Thoracic aorta (tissue), 2 donors: ENCODE measurements at regions not wholly inside any gene's neighbourhood (a gene's known extent, or its start where the extent isn't known, plus 50 kb on each side); places are given as distances from the start of the nearest gene placed in this dataset.

Experiments used
- ATAC-seq: fragments of 150-250 bp; one replicate; pipeline ENCODE4 v1.8.0; 2017; ENCODE audit warnings: low read depth; ENCODE audit not compliant: insufficient number of reproducible peaks, low FRiP score
- DNase-seq: peaks from one replicate; pipeline ENCODE4 v3.0.0-alpha.2; 2020; ENCODE audit warnings: low spot score
- H3K27ac ChIP-seq, 2 donors: fragments of 200-600 bp; sonication (generic); 1 replicate in 1 of 2; 2 replicates in 1 of 2; pipeline ENCODE4 v1.5.1; 2016; ENCODE audit warnings: mild to moderate bottlenecking in 2 of 2, moderate library complexity in 2 of 2
- H3K27me3 ChIP-seq: fragments of 200-600 bp; sonication (generic); replicated peaks from 2 replicates; pipeline ENCODE4 v1.6.0; 2016; ENCODE audit warnings: mild to moderate bottlenecking; ENCODE audit not compliant: insufficient read depth
- H3K36me3 ChIP-seq: fragments of 200-600 bp; sonication (generic); one replicate; pipeline ENCODE4 v1.5.1; 2016
- H3K4me1 ChIP-seq, 2 donors: fragments of 200-600 bp; sonication (generic); 1 replicate in 1 of 2; 2 replicates in 1 of 2; pipeline versions ENCODE4 v1.5.1 to v1.6.0; 2016; ENCODE audit warnings: low read depth in 2 of 2, mild to moderate bottlenecking in 1 of 2; ENCODE audit not compliant: control insufficient read depth in 1 of 2
- H3K4me3 ChIP-seq: fragments of 200-600 bp; sonication (generic); 2 replicates; pipeline ENCODE4 v1.5.1; 2016; ENCODE audit warnings: mild to moderate bottlenecking
- H3K9me3 ChIP-seq: fragments of 200-600 bp; sonication (generic); 2 replicates; pipeline ENCODE4 v1.5.1; 2016
- TF ChIP-seq, protein P1 (sequence below): fragments of 200-600 bp; sonication (generic); IDR thresholded peaks from one replicate; pipeline ENCODE4 v1.5.1; 2019; ENCODE audit warnings: antibody characterized with exemption

DNA sequence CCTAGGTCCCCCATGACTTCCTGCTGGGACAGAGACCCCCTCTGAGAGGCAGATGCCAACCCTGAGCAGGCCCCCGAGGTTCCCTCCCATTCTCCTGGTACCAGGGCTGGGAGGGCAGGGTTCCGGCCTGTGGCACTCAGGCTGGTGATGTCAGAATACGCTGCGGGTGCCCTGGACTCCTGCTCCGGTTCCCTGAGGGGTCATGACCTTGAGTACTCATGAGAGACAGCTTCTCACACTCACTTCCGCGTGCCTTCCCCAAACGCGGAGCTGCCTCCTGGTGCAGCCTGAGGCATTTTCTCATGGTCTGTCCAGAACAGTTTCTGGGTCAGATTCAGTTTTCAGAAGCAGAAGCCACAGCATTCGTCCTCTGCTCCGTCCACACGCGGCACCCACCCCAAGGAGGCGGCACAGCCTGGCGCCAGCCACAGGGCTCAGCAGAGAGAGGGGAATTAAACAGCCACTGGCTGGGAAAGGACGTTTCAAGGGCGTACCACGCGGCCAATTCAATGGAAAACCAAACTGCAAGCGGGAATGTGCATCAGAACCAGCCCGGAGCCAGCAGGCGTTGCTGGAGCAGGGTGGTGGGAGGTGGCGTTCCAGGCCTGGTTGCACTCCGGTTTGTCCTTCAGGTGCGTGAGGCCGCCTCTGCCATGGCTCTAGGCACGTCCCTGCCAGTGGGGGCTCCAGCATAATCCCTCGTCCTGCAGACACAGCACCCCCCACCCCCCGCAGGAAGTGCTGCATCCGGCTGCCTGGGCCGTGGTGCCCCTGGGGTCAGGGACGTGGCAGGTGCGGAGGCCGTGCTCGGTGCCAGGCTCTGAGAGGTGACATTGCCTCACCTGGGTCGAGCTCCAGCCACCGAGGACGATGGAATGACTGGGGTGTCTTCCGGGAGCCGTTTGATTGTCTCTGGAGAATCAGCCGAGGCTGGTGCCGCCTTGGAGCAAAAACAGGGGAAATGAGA, 58.3 kb upstream of the BHLHE23 start:
- Histone ChIP-seq H3K27ac (no peak overlapping the region), H3K4me3 (no peak overlapping the region), H3K27me3 (no peaks in the 10 kb centered on the region), H3K4me1 (peaks cover 0 to 4% of the 10 kb centered on the region in 2 donors), H3K9me3 (no peaks in the 10 kb centered on the region), H3K36me3 (no peaks in the 10 kb centered on the region)
- ATAC-seq (no peak), DNase-seq (no peak)
- TF ChIP-seq, protein P1, sequence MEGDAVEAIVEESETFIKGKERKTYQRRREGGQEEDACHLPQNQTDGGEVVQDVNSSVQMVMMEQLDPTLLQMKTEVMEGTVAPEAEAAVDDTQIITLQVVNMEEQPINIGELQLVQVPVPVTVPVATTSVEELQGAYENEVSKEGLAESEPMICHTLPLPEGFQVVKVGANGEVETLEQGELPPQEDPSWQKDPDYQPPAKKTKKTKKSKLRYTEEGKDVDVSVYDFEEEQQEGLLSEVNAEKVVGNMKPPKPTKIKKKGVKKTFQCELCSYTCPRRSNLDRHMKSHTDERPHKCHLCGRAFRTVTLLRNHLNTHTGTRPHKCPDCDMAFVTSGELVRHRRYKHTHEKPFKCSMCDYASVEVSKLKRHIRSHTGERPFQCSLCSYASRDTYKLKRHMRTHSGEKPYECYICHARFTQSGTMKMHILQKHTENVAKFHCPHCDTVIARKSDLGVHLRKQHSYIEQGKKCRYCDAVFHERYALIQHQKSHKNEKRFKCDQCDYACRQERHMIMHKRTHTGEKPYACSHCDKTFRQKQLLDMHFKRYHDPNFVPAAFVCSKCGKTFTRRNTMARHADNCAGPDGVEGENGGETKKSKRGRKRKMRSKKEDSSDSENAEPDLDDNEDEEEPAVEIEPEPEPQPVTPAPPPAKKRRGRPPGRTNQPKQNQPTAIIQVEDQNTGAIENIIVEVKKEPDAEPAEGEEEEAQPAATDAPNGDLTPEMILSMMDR: no peak

DNA sequence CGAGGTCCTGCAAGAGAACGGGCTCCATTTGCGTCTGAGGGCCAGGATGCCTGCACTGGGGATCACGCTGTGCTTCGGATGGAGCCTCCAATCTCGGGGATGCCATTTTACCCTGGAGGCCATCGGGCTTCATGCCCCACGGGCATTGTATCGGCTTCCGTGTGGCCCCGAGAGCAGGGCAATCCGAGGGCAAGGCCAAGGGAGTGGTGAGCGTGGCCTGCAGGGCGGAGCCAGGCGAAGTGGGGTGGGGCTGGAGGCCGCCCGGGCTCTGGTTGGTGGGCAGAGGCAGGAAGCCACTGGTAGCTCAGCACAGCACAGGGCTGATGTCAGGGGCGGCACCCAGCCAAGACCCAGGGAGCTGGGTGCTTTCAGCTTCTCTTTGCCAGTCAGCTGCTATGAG, 57.5 kb upstream of the BHLHE23 start:
- peaks cover 0 to under 1% of the 10 kb centered on the region in 2 donors for H3K4me1 ChIP-seq
- no peak for DNase-seq

DNA sequence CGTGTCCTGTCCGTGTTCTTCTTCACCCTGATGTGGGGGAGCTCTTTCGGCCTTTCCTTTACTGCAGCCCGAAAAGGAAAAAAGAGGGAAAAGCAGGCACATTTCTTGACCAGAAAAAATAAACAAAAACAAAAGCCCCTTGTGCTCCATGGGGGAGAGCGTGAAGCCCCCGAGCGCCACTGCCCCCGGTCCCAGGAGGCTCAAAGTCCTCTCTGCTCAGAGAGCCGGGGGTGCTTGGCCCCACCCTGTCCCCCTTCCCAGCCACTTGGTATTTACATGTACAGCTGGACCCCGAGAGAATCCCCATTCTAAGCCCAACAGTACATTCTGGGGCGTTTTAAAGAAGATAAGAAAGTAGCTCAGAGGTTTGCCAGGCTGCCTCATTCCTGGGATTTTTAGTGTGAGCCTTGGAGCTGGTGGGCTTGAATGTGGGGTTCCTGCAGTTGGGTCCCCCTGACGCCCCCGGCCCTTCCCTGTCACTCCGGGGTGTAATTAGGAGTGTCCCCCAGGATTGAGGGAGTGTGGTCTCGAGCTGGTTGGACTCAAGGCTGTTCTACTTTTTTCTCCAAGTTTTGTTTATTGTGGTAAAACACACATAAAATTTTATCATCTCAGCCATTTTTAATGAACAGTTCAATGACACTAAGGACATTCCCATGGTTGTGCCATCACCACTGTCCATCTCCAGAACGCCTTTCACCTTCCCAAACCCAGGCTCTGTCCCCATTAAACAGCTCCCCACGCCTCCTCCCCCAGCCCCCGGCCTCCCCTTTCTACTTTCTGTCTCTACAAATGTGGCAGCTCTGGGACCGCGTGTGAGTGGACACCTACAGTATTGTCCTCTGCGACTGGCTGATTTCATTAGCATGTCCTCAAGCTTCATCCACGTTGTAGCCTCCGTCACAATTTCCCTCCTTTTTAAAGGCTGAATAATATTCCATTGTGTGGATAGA, 55.7 kb upstream of the BHLHE23 start:
- H3K4me3 ChIP-seq: no peak overlapping the region
- no peaks in the 10 kb centered on the region for H3K9me3 ChIP-seq
- no peaks in the 10 kb centered on the region for H3K36me3 ChIP-seq
- no peak for DNase-seq
- no peaks in the 10 kb centered on the region for H3K27me3 ChIP-seq
- no peak overlapping the region for H3K27ac ChIP-seq
- TF ChIP-seq, protein P1: no peak
- no peak for ATAC-seq
- no peaks in the 10 kb centered on the region for H3K4me1 ChIP-seq

More for the DNA sequence above, 57.5 kb upstream of the BHLHE23 start:
- Histone ChIP-seq H3K9me3 (no peaks in the 10 kb centered on the region), H3K27ac (no peak overlapping the region), H3K27me3 (no peaks in the 10 kb centered on the region), H3K36me3 (no peaks in the 10 kb centered on the region), H3K4me3 (no peak overlapping the region)
- TF ChIP-seq, protein P1: no peak
- ATAC-seq: no peak

DNA sequence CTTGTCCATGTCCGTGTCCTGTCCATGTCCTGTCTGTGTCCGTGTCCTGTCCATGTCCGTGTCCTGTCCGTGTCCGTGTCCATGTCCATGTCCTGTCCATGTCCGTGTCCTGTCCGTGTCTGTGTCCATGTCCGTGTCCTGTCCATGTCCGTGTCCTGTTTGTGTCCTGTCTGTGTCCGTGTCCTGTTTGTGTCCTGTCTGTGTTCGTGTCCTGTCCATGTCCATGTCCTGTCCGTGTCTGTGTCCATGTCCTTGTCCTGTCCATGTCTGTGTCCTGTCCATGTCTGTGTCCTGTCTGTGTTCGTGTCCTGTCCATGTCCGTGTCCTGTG, 55.0 kb upstream of the BHLHE23 start:
- no peaks in the 10 kb centered on the region for H3K27me3 ChIP-seq
- H3K36me3 ChIP-seq: no peaks in the 10 kb centered on the region
- no peak overlapping the region for H3K27ac ChIP-seq
- no peaks in the 10 kb centered on the region for H3K4me1 ChIP-seq
- no peak overlapping the region for H3K4me3 ChIP-seq
- H3K9me3 ChIP-seq: no peaks in the 10 kb centered on the region
- DNase-seq (no peak), ATAC-seq (no peak)
- TF ChIP-seq, protein P1: no peak
